ENCODE measurements at regions not wholly inside any gene's neighbourhood (a gene's known extent, or its start where the extent isn't known, plus 50 kb on each side); places are given as distances from the start of the nearest gene placed in this dataset.
"Not testable (repeated sequence)": the region's sequence is repeated elsewhere in the genome, so short reads cannot be mapped to it uniquely, and the experiment has no call there.

DNA sequence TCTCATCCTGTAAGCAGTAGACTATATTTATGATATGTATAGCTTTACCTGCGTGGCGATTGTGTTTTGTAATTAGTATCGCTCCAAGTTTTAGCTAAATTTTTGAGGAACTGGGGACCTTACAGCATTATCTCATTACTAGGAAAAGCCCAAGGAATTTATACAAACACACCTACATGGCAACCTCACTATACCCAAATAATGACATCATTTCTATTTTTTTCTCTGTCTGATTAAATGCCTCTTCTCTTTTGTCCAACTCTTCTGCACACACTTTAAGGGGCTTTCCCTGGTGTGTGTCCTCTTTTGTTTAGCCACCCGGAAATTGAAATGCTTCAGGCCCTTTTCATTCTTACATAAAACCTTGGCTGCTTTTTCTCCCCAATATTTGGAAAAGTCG lies 82.9 kb upstream of the EXOC2 start:
- Histone ChIP-seq H3K4me1 (ENCODE audit: insufficient read depth, low read length) (no peaks in the 10 kb centered on the region), H3K27me3 (ENCODE audit: insufficient read depth, low read length) (no peaks in the 10 kb centered on the region), H2AFZ (ENCODE audit: low read depth, low read length) (no peak overlapping the region), H3K4me3 (ENCODE audit: low read length) (no peak overlapping the region), H3K9me3 (ENCODE audit: low read length) (no peaks in the 10 kb centered on the region), H3K36me3 (ENCODE audit: insufficient read depth, low read length) (no peaks in the 10 kb centered on the region)

- H3K4me1 ChIP-seq (ENCODE audit: insufficient read depth, low read length); H3K9me3 ChIP-seq (ENCODE audit: low read length); H2AFZ ChIP-seq (ENCODE audit: low read depth, low read length); H3K27me3 ChIP-seq (ENCODE audit: insufficient read depth, low read length); H3K4me3 ChIP-seq (ENCODE audit: low read length); H3K36me3 ChIP-seq (ENCODE audit: insufficient read depth, low read length): not testable (repeated sequence)
These were observed 78.7 kb upstream of the EXOC2 start for GRCh38 chr6:771683-772082.

DNA sequence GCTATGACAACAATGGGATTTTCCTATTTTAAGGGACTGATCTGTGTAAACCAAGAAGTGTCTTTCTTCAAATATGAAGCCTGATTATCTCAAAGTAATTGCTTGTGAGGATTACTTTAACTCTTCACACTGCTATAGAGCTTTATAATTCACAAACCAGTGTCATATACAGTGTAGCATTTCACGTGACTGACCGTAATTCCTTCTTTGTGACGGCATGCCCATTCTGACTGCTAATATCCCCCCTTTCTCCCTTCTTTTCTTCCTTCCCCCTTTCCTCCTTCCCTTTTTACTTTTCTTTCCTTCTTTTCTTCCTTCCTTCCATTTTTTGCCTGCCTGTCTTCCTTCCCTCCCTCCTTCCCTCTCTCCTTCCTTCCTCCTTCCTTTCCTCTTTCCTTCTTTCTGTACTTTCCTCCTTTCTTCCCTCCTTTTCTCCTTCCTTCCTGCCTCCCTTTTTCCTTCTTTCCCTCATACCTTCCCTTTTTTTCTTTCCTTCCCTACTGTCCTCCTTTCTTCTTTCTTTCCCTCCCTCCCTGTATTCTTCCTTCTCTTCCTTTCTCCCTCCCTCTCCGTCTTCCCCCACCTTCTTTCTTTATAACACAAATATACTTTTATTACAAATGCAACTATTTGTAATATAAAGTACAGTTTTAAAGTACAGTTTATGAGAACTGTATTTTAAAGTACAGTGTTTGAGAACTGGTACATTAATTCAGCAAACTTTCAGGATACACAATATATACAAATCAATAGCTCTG lies 75.0 kb upstream of the EXOC2 start:
- H3K4me1 ChIP-seq (ENCODE audit: insufficient read depth, low read length), result no peaks in the 10 kb centered on the region
- no peak overlapping the region for H2AFZ ChIP-seq (ENCODE audit: low read depth, low read length)
- H3K27me3 ChIP-seq (ENCODE audit: insufficient read depth, low read length), result peaks cover 2% of the 10 kb centered on the region
- no peaks in the 10 kb centered on the region for H3K9me3 ChIP-seq (ENCODE audit: low read length)
- no peaks in the 10 kb centered on the region for H3K36me3 ChIP-seq (ENCODE audit: insufficient read depth, low read length)
- H3K4me3 ChIP-seq (ENCODE audit: low read length), result no peak overlapping the region

GRCh38 chr6:766625-767024 lies 73.7 kb upstream of the EXOC2 start:
- Histone ChIP-seq H3K36me3 (ENCODE audit: insufficient read depth, low read length) (no peaks in the 10 kb centered on the region), H3K9me3 (ENCODE audit: low read length) (no peaks in the 10 kb centered on the region), H3K27me3 (ENCODE audit: insufficient read depth, low read length) (peaks cover 2% of the 10 kb centered on the region), H2AFZ (ENCODE audit: low read depth, low read length) (no peak overlapping the region), H3K4me1 (ENCODE audit: insufficient read depth, low read length) (no peaks in the 10 kb centered on the region), H3K4me3 (ENCODE audit: low read length) (no peak overlapping the region)

DNA sequence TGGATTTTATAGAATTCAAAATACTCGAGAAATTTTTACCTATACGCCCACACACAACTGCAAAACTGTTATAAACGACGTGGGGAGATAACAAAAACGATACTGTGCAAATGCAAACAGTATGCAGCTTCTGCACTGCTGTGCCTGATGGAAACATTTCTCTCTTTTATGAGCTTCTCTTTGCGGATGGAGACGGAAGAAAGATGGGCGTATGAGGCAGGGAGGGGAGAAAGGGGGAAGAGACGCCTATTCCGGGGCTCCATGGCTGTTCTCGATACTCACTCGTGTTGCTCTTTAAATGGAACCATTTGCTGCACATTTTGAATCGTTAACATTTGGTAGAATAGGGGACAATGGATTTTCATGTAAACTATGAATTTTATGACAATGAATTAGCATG lies 69.1 kb upstream of the EXOC2 start:
- Histone ChIP-seq H3K36me3 (ENCODE audit: insufficient read depth, low read length) (no peaks in the 10 kb centered on the region), H2AFZ (ENCODE audit: low read depth, low read length) (no peak overlapping the region), H3K4me1 (ENCODE audit: insufficient read depth, low read length) (peaks cover 6% of the 10 kb centered on the region), H3K4me3 (ENCODE audit: low read length) (no peak overlapping the region), H3K27me3 (ENCODE audit: insufficient read depth, low read length) (peaks cover 2% of the 10 kb centered on the region), H3K9me3 (ENCODE audit: low read length) (no peaks in the 10 kb centered on the region)

- peaks cover 2% of the 10 kb centered on the region for H3K27me3 ChIP-seq (ENCODE audit: insufficient read depth, low read length)
- H3K36me3 ChIP-seq (ENCODE audit: insufficient read depth, low read length), result no peaks in the 10 kb centered on the region
- no peaks in the 10 kb centered on the region for H3K9me3 ChIP-seq (ENCODE audit: low read length)
- H2AFZ ChIP-seq (ENCODE audit: low read depth, low read length), result no peak overlapping the region
- peaks cover 6% of the 10 kb centered on the region for H3K4me1 ChIP-seq (ENCODE audit: insufficient read depth, low read length)
- H3K4me3 ChIP-seq (ENCODE audit: low read length), result no peak overlapping the region
These were observed 68.3 kb upstream of the EXOC2 start for GRCh38 chr6:760982-761955.

- Histone ChIP-seq H3K9me3 (ENCODE audit: low read length) (no peaks in the 10 kb centered on the region), H3K27me3 (ENCODE audit: insufficient read depth, low read length) (peaks cover 2% of the 10 kb centered on the region), H3K4me3 (ENCODE audit: low read length) (no peak overlapping the region), H2AFZ (ENCODE audit: low read depth, low read length) (no peak overlapping the region), H3K36me3 (ENCODE audit: insufficient read depth, low read length) (no peaks in the 10 kb centered on the region), H3K4me1 (ENCODE audit: insufficient read depth, low read length) (peaks cover 6% of the 10 kb centered on the region)
These were observed 66.8 kb upstream of the EXOC2 start for GRCh38 chr6:759729-760128.

GRCh38 chr6:756224-756623 lies 63.3 kb upstream of the EXOC2 start:
- no peak overlapping the region for H3K4me3 ChIP-seq (ENCODE audit: low read length)
- no peaks in the 10 kb centered on the region for H3K9me3 ChIP-seq (ENCODE audit: low read length)

DNA sequence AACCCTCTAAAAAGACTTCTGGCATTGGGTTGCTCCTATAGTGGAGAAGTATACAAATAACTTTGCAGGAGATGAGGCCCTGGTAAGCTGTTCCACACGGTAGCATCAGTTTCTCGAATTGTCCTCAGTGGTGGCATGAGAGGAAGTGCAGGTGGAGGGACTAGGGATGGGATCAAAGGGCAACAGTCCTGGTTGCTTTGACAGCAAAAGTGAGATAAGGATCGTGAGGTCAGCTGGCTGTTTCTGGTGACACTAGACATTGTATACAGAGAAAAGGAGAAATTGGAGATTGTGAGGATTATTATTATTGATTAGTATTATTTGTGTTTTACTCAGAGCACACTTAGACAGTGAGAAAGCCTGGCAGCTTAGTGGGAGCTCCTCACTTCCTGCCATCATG lies 61.3 kb upstream of the EXOC2 start:
- Histone ChIP-seq H3K36me3 (ENCODE audit: insufficient read depth, low read length) (no peaks in the 10 kb centered on the region), H2AFZ (ENCODE audit: low read depth, low read length) (no peak overlapping the region), H3K4me3 (ENCODE audit: low read length) (no peak overlapping the region), H3K4me1 (ENCODE audit: insufficient read depth, low read length) (peaks cover 6% of the 10 kb centered on the region), H3K9me3 (ENCODE audit: low read length) (no peaks in the 10 kb centered on the region), H3K27me3 (ENCODE audit: insufficient read depth, low read length) (peaks cover under 1% of the 10 kb centered on the region)

More at GRCh38 chr6:756224-756623, 63.3 kb upstream of the EXOC2 start:
- no peaks in the 10 kb centered on the region for H3K36me3 ChIP-seq (ENCODE audit: insufficient read depth, low read length)
- H2AFZ ChIP-seq (ENCODE audit: low read depth, low read length), result no peak overlapping the region
- peaks cover 6% of the 10 kb centered on the region for H3K4me1 ChIP-seq (ENCODE audit: insufficient read depth, low read length)
- H3K27me3 ChIP-seq (ENCODE audit: insufficient read depth, low read length), result no peaks in the 10 kb centered on the region

DNA sequence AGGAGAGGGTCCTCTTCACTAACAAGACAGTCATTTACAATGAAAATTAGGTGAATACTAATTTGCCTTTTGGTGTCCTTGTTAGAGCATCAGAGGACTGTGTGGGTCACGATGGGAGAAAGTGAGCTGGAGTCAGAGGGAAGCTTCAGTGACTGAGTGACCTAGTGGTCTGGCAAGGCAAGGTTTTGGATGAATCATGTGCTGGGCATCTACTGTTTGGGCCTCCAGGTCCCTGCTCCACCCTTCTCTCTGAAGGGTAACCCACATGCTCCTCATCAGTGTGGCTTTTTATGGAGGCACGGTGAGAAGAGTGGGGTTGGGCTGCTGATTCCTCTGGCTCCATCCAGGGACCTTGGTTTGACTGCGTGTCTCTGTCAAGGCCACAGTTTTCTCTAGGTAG lies 60.5 kb upstream of the EXOC2 start:
- Histone ChIP-seq H3K36me3 (ENCODE audit: insufficient read depth, low read length) (no peaks in the 10 kb centered on the region), H3K27me3 (ENCODE audit: insufficient read depth, low read length) (peaks cover 4% of the 10 kb centered on the region), H3K4me3 (ENCODE audit: low read length) (no peak overlapping the region), H2AFZ (ENCODE audit: low read depth, low read length) (no peak overlapping the region), H3K9me3 (ENCODE audit: low read length) (no peaks in the 10 kb centered on the region), H3K4me1 (ENCODE audit: insufficient read depth, low read length) (peaks cover 6% of the 10 kb centered on the region)

DNA sequence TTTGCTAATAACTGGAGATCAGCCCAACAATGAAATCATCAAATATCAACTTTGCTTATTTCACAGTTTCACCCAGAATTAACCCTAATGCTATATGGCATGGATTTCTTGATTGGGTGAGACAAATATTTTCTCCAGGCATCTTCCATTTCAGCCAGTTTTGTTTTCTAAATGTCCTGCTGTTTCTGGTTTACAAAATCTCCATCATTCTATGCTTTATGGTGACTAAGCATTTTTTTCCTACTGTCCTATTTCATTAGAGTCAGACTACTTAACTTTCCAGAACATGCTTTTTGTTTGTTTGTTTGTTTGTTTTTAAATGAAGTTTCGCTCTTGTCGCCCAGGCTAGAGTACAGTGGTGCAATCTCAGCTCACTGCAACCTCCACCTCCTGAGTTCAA lies 59.5 kb upstream of the EXOC2 start:
- no peaks in the 10 kb centered on the region for H3K36me3 ChIP-seq (ENCODE audit: insufficient read depth, low read length)

GRCh38 chr6:751765-752164 lies 58.8 kb upstream of the EXOC2 start:
- Histone ChIP-seq H3K36me3 (ENCODE audit: insufficient read depth, low read length) (no peaks in the 10 kb centered on the region), H3K27me3 (ENCODE audit: insufficient read depth, low read length) (peaks cover 4% of the 10 kb centered on the region), H3K4me3 (ENCODE audit: low read length) (no peak overlapping the region), H3K9me3 (ENCODE audit: low read length) (no peaks in the 10 kb centered on the region), H2AFZ (ENCODE audit: low read depth, low read length) (no peak overlapping the region), H3K4me1 (ENCODE audit: insufficient read depth, low read length) (no peaks in the 10 kb centered on the region)

More for the DNA sequence above, 59.5 kb upstream of the EXOC2 start:
- Histone ChIP-seq H3K27me3 (ENCODE audit: insufficient read depth, low read length) (peaks cover 4% of the 10 kb centered on the region), H3K4me3 (ENCODE audit: low read length) (no peak overlapping the region), H3K4me1 (ENCODE audit: insufficient read depth, low read length) (peaks cover 3% of the 10 kb centered on the region), H2AFZ (ENCODE audit: low read depth, low read length) (no peak overlapping the region), H3K9me3 (ENCODE audit: low read length) (no peaks in the 10 kb centered on the region)

DNA sequence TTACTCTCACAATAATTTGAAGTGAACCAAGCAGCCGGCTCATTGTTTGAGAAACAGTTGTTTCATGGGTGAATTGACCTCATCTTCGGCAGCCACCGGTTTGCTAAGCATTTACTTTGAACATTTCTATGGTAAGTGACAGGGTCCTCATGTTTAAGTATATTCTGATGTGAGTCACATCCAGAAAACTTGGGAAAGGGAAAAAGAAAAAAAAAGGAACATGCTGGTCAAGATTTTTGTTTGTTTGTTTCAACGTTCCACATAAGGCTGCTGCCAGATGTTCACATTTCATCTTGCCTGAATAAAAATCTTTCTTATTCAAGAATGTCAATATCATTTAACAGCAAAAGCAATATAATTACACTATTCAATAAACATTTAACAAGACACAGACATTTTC lies 55.0 kb upstream of the EXOC2 start:
- Histone ChIP-seq H3K36me3 (ENCODE audit: insufficient read depth, low read length) (no peaks in the 10 kb centered on the region), H2AFZ (ENCODE audit: low read depth, low read length) (no peak overlapping the region)

More for the DNA sequence above, 55.0 kb upstream of the EXOC2 start:
- Histone ChIP-seq H3K4me1 (ENCODE audit: insufficient read depth, low read length) (no peaks in the 10 kb centered on the region), H3K4me3 (ENCODE audit: low read length) (no peak overlapping the region), H3K27me3 (ENCODE audit: insufficient read depth, low read length) (peaks cover 4% of the 10 kb centered on the region), H3K9me3 (ENCODE audit: low read length) (no peaks in the 10 kb centered on the region)

All from neuron (in vitro differentiated cells).